ENCODE measurements at regions not wholly inside any gene's neighbourhood (a gene's known extent, or its start where the extent isn't known, plus 50 kb on each side); places are given as distances from the start of the nearest gene placed in this dataset.

DNA sequence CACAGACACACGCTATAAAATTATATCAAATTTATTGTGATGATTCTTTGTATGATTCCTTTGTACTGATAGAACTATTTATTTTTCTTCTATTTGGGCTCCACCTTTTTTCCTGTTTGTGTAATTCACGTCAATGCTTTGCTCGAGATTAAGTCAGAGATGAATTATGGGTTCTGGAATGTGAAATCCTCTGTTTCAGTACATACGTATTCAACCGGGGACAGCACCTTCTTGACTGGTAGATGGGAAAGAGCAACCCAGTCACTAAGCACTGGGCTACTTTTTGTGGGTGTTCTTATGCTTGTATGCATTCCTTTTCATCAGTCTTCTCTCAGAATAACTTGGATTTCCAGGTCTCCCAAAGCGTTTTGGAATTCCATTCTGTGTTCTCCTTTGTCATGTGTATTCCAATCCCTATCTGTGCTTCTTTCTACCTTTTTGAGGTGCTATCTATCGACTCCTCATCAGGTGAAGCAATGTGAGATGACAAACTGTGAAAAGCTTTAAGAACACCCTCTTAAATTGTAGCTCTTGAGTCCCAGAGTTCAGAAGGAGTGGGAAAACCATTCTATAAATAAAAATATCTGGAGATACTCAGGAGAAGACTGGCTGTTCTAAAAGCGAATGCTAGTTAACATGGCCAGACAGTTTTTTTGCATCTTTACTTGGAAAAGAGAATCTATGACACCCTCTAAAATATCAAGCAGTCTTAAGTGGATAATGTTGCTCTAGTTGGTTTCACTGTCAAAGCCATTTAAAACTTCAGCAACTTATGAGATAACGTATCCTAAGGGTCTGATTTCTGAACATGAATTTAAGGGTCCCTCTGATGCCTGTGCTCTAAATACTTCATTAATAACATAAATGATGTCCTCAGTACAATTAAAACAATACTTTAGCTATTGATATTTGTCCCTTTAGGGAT, 197.7 kb upstream of the PREP start:
- peaks cover 10% of the 10 kb centered on the region for H3K27me3 Mint-ChIP-seq
- peaks cover 0 to 1% (median 0%) of the 10 kb centered on the region in 3 donors for H3K9me3 ChIP-seq (ENCODE audit: control extremely low read depth in 1 of 3, control insufficient read depth in 2 of 3, insufficient read depth in 1 of 3, low read length in 2 of 3)
- no peak overlapping the region for H3K4me2 ChIP-seq (replicated peaks; ENCODE audit: low read depth, low read length, poor library complexity, severe bottlenecking)
- H3K27ac Mint-ChIP-seq = no peak overlapping the region
- H3K4me3 ChIP-seq (ENCODE audit: control extremely low read depth in 1 of 5, extremely low read depth in 1 of 5, insufficient read depth in 1 of 5, low read depth in 2 of 5, low read length in 4 of 5) = no peak overlapping the region
- no CpG with 5 or more reads among the region's 9 CpGs for WGBS (ENCODE audit: insufficient coverage)
- intact Hi-C loops (cut with micrococcal nuclease) = no loop called here
- H4K20me1 ChIP-seq (ENCODE audit: control insufficient read depth, insufficient read depth, low read length, poor library complexity, severe bottlenecking) = no peaks in the 10 kb centered on the region
- H3K4me3 Mint-ChIP-seq = no peak overlapping the region
- ATAC-seq (ENCODE audit: low read depth) = no peak
- H3K36me3 ChIP-seq (replicated peaks in 1 of 2; ENCODE audit: control extremely low read depth in 1 of 2, control insufficient read depth in 1 of 2, extremely low read depth in 1 of 2, insufficient read depth in 2 of 2, low read length in 1 of 2) = no peaks in the 10 kb centered on the region
- H2AFZ ChIP-seq (ENCODE audit: insufficient read depth, low read depth, low read length, poor library complexity, severe bottlenecking) = no peak overlapping the region
- no peaks in the 10 kb centered on the region for H3K79me2 ChIP-seq (ENCODE audit: control insufficient read depth, insufficient read depth, low read length)
- no peak overlapping the region for H3K9ac ChIP-seq (ENCODE audit: low read length)
- no peak for DNase-seq
- H3K9me3 Mint-ChIP-seq (ENCODE audit: insufficient read depth) = peaks cover 4% of the 10 kb centered on the region
- ChIA-PET POLR2A (interaction anchor here (0.6 kb wide), 1 partner anchor 642 kb away, joined by 3 read pairs; no protein-coding TSS in a partner anchor), CTCF (no interaction called here)
- no peak overlapping the region for H3K27ac ChIP-seq (ENCODE audit: low read length in 2 of 2)
- H3K27me3 ChIP-seq (replicated peaks in 1 of 4; ENCODE audit: control extremely low read depth in 1 of 4, control insufficient read depth in 3 of 4, insufficient read depth in 4 of 4, low read length in 3 of 4) = no peaks in the 10 kb centered on the region
- no peak for TF ChIP-seq EZH2 (IDR thresholded peaks at IDR 0.05; ENCODE audit: borderline replicate concordance, insufficient read depth, low read depth, low read length, poor library complexity, severe bottlenecking)
- TF ChIP-seq, protein P1, sequence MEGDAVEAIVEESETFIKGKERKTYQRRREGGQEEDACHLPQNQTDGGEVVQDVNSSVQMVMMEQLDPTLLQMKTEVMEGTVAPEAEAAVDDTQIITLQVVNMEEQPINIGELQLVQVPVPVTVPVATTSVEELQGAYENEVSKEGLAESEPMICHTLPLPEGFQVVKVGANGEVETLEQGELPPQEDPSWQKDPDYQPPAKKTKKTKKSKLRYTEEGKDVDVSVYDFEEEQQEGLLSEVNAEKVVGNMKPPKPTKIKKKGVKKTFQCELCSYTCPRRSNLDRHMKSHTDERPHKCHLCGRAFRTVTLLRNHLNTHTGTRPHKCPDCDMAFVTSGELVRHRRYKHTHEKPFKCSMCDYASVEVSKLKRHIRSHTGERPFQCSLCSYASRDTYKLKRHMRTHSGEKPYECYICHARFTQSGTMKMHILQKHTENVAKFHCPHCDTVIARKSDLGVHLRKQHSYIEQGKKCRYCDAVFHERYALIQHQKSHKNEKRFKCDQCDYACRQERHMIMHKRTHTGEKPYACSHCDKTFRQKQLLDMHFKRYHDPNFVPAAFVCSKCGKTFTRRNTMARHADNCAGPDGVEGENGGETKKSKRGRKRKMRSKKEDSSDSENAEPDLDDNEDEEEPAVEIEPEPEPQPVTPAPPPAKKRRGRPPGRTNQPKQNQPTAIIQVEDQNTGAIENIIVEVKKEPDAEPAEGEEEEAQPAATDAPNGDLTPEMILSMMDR (IDR thresholded peaks at IDR 0.05) = no peak
- H3K4me1 Mint-ChIP-seq = peaks cover 7% of the 10 kb centered on the region
- no peaks in the 10 kb centered on the region for H3K4me1 ChIP-seq (ENCODE audit: control insufficient read depth in 2 of 2, insufficient read depth in 2 of 2, low read length in 2 of 2)

- POLR2A ChIA-PET = no interaction called here
- H3K9me3 ChIP-seq (ENCODE audit: control extremely low read depth in 1 of 3, control insufficient read depth in 2 of 3, insufficient read depth in 1 of 3, low read length in 2 of 3) = peaks cover 0 to 1% (median 0%) of the 10 kb centered on the region in 3 donors
These were observed 195.4 kb upstream of the PREP start for GRCh38 chr6:105598264-105598663.

More at GRCh38 chr6:105598264-105598663, 195.4 kb upstream of the PREP start:
- DNase-seq (no peak), ATAC-seq (ENCODE audit: low read depth) (no peak)
- WGBS (ENCODE audit: insufficient coverage) = no CpG with 5 or more reads among the region's 3 CpGs
- Histone ChIP-seq H3K4me3 (ENCODE audit: control extremely low read depth in 1 of 5, extremely low read depth in 1 of 5, insufficient read depth in 1 of 5, low read depth in 2 of 5, low read length in 4 of 5) (no peak overlapping the region), H4K20me1 (ENCODE audit: control insufficient read depth, insufficient read depth, low read length, poor library complexity, severe bottlenecking) (no peaks in the 10 kb centered on the region), H3K27me3 (replicated peaks in 1 of 4; ENCODE audit: control extremely low read depth in 1 of 4, control insufficient read depth in 3 of 4, insufficient read depth in 4 of 4, low read length in 3 of 4) (no peaks in the 10 kb centered on the region), H3K9ac (ENCODE audit: low read length) (no peak overlapping the region), H3K36me3 (replicated peaks in 1 of 2; ENCODE audit: control extremely low read depth in 1 of 2, control insufficient read depth in 1 of 2, extremely low read depth in 1 of 2, insufficient read depth in 2 of 2, low read length in 1 of 2) (no peaks in the 10 kb centered on the region), H3K4me1 (ENCODE audit: control insufficient read depth in 2 of 2, insufficient read depth in 2 of 2, low read length in 2 of 2) (no peaks in the 10 kb centered on the region), H3K4me2 (replicated peaks; ENCODE audit: low read depth, low read length, poor library complexity, severe bottlenecking) (no peak overlapping the region), H3K79me2 (ENCODE audit: control insufficient read depth, insufficient read depth, low read length) (no peaks in the 10 kb centered on the region), H3K27ac (ENCODE audit: low read length in 2 of 2) (no peak overlapping the region), H2AFZ (ENCODE audit: insufficient read depth, low read depth, low read length, poor library complexity, severe bottlenecking) (no peak overlapping the region)
- no peak overlapping the region for H3K4me3 Mint-ChIP-seq
- no peak overlapping the region for H3K27ac Mint-ChIP-seq
- peaks cover 4% of the 10 kb centered on the region for H3K9me3 Mint-ChIP-seq (ENCODE audit: insufficient read depth)
- H3K4me1 Mint-ChIP-seq = peaks cover 7% of the 10 kb centered on the region
- H3K27me3 Mint-ChIP-seq = no peaks in the 10 kb centered on the region
- no peak for TF ChIP-seq EZH2 (IDR thresholded peaks at IDR 0.05; ENCODE audit: borderline replicate concordance, insufficient read depth, low read depth, low read length, poor library complexity, severe bottlenecking)
- CTCF ChIA-PET = no interaction called here
- intact Hi-C loops (cut with micrococcal nuclease) = no loop called here
